ENCODE measurements at regions not wholly inside any gene's neighbourhood (a gene's known extent, or its start where the extent isn't known, plus 50 kb on each side); places are given as distances from the start of the nearest gene placed in this dataset.
A peak's percentile ranks its signal among the peaks of the same experiment; 100 is the strongest.

DNA sequence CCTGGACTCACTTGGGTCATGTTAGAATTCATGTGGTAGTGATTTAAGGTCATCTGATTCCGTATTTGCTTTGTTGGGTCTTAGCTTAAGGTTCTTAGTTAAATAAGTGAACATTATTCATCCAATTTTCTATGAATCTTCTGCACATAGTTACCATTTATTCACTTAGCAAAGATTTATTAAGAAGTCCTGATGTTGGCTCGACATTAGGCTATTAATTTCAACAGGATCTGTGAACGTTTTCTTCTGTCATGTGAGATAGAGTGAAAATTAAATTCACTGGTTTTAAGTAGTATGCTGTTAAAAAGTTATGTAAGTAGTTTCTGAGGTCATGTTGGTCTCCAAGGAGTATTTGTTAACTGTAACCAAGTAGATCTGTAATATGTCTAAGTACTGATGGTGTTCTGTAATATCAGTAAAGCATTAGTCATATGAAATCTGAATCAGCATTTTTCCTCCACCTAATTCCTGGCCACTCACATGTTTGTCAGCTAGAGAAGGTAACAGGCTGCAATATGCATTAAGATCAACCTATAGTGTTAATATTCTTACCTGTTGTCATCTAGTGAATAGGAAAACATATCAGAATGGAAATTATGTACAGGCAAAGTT is 155.6 kb downstream of the PCDH7 start:
- H3K4me3 ChIP-seq (ENCODE audit: insufficient read depth in 1 of 2, low read depth in 1 of 2, low read length in 2 of 2): no peak overlapping the region
- no peak overlapping the region for H4K8ac ChIP-seq (ENCODE audit: low read length)
- H4K91ac ChIP-seq (ENCODE audit: low read length): no peak overlapping the region
- H2BK15ac ChIP-seq (ENCODE audit: low read depth, poor library complexity, severe bottlenecking): no peak overlapping the region
- no peak overlapping the region for H2AK5ac ChIP-seq (ENCODE audit: low read length, severe bottlenecking)
- no peak overlapping the region for H3K4ac ChIP-seq (ENCODE audit: low read depth in 1 of 2, low read length in 2 of 2)
- no peak overlapping the region for H2AFZ ChIP-seq (ENCODE audit: low read depth, low read length)
- H3K27me3 ChIP-seq (ENCODE audit: control insufficient read depth in 1 of 2, insufficient read depth in 1 of 2, low read length in 2 of 2): no peaks in the 10 kb centered on the region
- peak overlapping the region; percentile 46 for H3K9ac ChIP-seq (ENCODE audit: low read length)
- no peak overlapping the region for H2BK120ac ChIP-seq (ENCODE audit: low read depth, low read length)
- H3K4me1 ChIP-seq (ENCODE audit: control insufficient read depth, insufficient read depth, low read depth, low read length): no peaks in the 10 kb centered on the region
- H3K4me2 ChIP-seq (ENCODE audit: low read length, poor library complexity, severe bottlenecking): no peak overlapping the region
- DNase-seq: no peak
- no peak overlapping the region for H2BK5ac ChIP-seq (ENCODE audit: low read depth, low read length, poor library complexity, severe bottlenecking)
- H3K18ac ChIP-seq (ENCODE audit: low read depth in 1 of 2, low read length in 2 of 2): no peak overlapping the region
- H3K79me1 ChIP-seq (replicated peaks; ENCODE audit: low read length, poor library complexity, severe bottlenecking): no peaks in the 10 kb centered on the region
- no peak overlapping the region for H3K14ac ChIP-seq (ENCODE audit: low read length in 2 of 2)
- H3K36me3 ChIP-seq (ENCODE audit: control insufficient read depth in 1 of 2, insufficient read depth in 2 of 2, low read depth in 1 of 2, low read length in 2 of 2): no peaks in the 10 kb centered on the region
- no peak overlapping the region for H3K27ac ChIP-seq (ENCODE audit: low read length, poor library complexity, severe bottlenecking)
- no peak overlapping the region for H3K23ac ChIP-seq (ENCODE audit: low read length in 2 of 2)
- H3K9me3 ChIP-seq (ENCODE audit: control insufficient read depth, low read length): no peaks in the 10 kb centered on the region
- WGBS: 83% methylated on average over 2 of the region's 3 CpGs
- no peak overlapping the region for H2BK12ac ChIP-seq (ENCODE audit: low read length in 2 of 2)

DNA sequence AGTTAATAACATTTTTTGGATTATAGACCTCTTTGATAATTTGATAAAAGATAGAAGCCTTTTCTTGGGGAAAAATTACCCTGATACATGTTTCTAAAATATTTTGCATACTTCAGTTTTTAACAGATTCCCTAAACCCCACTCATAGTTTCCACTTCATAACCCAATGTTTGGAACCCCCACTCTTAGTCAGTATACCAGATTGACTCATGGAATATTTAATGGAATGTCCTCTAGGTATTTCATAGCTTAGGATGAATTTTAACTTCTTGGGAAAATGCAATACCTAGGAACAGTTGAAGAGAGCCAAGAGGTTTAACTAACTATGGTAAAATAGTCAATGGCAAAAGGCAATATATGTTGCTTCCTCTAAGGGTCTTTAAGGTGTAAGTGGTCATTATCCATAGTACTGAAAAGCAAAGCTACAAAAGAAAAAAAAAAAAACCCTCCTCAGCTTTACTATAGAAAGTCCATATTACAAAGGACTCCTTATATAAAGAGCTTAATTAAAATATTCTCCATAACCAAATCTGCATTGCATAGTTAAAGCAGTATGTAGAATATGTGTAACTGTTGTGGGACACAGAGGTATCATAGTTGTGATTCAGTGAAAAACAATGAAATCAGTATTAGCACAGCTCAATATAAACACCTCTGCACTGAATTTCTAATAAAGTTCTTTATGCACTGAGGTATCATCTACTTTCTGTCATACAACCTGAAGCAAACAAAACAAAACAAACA is 159.9 kb downstream of the PCDH7 start:
- Histone ChIP-seq H3K27ac (ENCODE audit: low read length, poor library complexity, severe bottlenecking) (no peak overlapping the region), H2BK120ac (ENCODE audit: low read depth, low read length) (no peak overlapping the region), H3K4me3 (ENCODE audit: insufficient read depth in 1 of 2, low read depth in 1 of 2, low read length in 2 of 2) (no peak overlapping the region), H3K18ac (ENCODE audit: low read depth in 1 of 2, low read length in 2 of 2) (no peak overlapping the region), H3K36me3 (ENCODE audit: control insufficient read depth in 1 of 2, insufficient read depth in 2 of 2, low read depth in 1 of 2, low read length in 2 of 2) (no peaks in the 10 kb centered on the region), H3K27me3 (ENCODE audit: control insufficient read depth in 1 of 2, insufficient read depth in 1 of 2, low read length in 2 of 2) (no peaks in the 10 kb centered on the region), H2AFZ (ENCODE audit: low read depth, low read length) (no peak overlapping the region), H3K9me3 (ENCODE audit: control insufficient read depth, low read length) (no peaks in the 10 kb centered on the region), H3K79me1 (replicated peaks; ENCODE audit: low read length, poor library complexity, severe bottlenecking) (no peaks in the 10 kb centered on the region), H4K91ac (ENCODE audit: low read length) (no peak overlapping the region), H3K4me2 (ENCODE audit: low read length, poor library complexity, severe bottlenecking) (no peak overlapping the region), H2AK5ac (ENCODE audit: low read length, severe bottlenecking) (no peak overlapping the region), H4K8ac (ENCODE audit: low read length) (no peak overlapping the region), H3K4me1 (ENCODE audit: control insufficient read depth, insufficient read depth, low read depth, low read length) (no peaks in the 10 kb centered on the region), H2BK15ac (ENCODE audit: low read depth, poor library complexity, severe bottlenecking) (no peak overlapping the region), H3K23ac (ENCODE audit: low read length in 2 of 2) (no peak overlapping the region), H3K9ac (ENCODE audit: low read length) (no peak overlapping the region), H3K4ac (ENCODE audit: low read depth in 1 of 2, low read length in 2 of 2) (no peak overlapping the region), H2BK5ac (ENCODE audit: low read depth, low read length, poor library complexity, severe bottlenecking) (no peak overlapping the region), H3K14ac (ENCODE audit: low read length in 2 of 2) (no peak overlapping the region), H2BK12ac (ENCODE audit: low read length in 2 of 2) (no peak overlapping the region)
- no peak for DNase-seq

DNA sequence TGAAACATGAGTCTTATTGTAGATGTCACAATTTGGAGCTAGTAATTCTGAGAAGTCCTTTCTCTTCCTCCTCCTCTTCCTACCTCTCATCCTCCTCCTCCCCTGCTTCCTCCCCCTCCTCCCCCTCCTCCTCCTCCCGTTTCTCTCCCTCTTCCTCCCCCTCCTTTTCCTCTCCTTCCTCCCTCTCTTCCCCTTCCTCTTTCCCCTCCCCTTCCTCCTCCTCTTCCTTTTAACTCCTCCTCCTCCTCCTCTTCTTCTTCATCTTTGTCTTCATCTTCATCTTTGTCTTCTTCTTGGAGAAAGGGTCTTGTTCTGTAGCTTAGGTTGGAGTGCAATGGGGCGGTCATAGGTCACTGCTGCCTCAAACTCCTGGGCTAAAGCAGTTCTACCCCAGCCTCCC is 161.8 kb downstream of the PCDH7 start:
- Histone ChIP-seq H3K9ac (ENCODE audit: low read length) (no peak overlapping the region), H2AFZ (ENCODE audit: low read depth, low read length) (peak overlapping the region; percentile 14)

DNA sequence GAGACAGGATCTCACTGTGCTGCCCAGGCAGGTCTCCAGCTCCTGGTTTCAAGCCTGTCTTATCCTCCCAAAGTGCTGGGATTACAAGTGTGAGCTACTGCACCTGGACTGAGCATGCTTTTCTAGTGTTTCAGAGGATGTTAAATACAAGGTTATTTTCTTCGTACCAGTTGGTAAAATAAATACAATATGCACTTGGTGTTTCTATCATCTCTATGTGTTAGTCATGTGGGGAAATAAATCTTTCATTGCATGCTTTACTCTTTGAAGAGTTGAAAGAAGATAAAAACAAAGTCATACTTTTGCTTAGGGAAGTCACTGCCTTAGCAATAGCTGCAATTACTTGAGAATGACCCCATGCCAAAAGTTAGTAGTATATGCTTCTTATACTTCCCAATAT is 162.3 kb downstream of the PCDH7 start:
- Histone ChIP-seq H2AFZ (ENCODE audit: low read depth, low read length) (peak overlapping the region; percentile 14), H3K14ac (ENCODE audit: low read length in 2 of 2) (no peak overlapping the region), H3K4ac (ENCODE audit: low read depth in 1 of 2, low read length in 2 of 2) (peak overlapping the region in 1 of 2 experiments; percentile 49), H3K18ac (ENCODE audit: low read depth in 1 of 2, low read length in 2 of 2) (no peak overlapping the region), H2BK12ac (ENCODE audit: low read length in 2 of 2) (no peak overlapping the region), H3K23ac (ENCODE audit: low read length in 2 of 2) (no peak overlapping the region), H3K79me1 (replicated peaks; ENCODE audit: low read length, poor library complexity, severe bottlenecking) (no peaks in the 10 kb centered on the region), H3K9me3 (ENCODE audit: control insufficient read depth, low read length) (no peaks in the 10 kb centered on the region), H3K4me1 (ENCODE audit: control insufficient read depth, insufficient read depth, low read depth, low read length) (no peaks in the 10 kb centered on the region), H3K27me3 (ENCODE audit: control insufficient read depth in 1 of 2, insufficient read depth in 1 of 2, low read length in 2 of 2) (no peaks in the 10 kb centered on the region), H3K4me3 (ENCODE audit: insufficient read depth in 1 of 2, low read depth in 1 of 2, low read length in 2 of 2) (no peak overlapping the region), H2BK15ac (ENCODE audit: low read depth, poor library complexity, severe bottlenecking) (no peak overlapping the region), H3K4me2 (ENCODE audit: low read length, poor library complexity, severe bottlenecking) (no peak overlapping the region), H2AK5ac (ENCODE audit: low read length, severe bottlenecking) (no peak overlapping the region), H4K91ac (ENCODE audit: low read length) (no peak overlapping the region), H2BK5ac (ENCODE audit: low read depth, low read length, poor library complexity, severe bottlenecking) (no peak overlapping the region), H3K27ac (ENCODE audit: low read length, poor library complexity, severe bottlenecking) (no peak overlapping the region), H3K36me3 (ENCODE audit: control insufficient read depth in 1 of 2, insufficient read depth in 2 of 2, low read depth in 1 of 2, low read length in 2 of 2) (no peaks in the 10 kb centered on the region), H4K8ac (ENCODE audit: low read length) (no peak overlapping the region), H3K9ac (ENCODE audit: low read length) (no peak overlapping the region), H2BK120ac (ENCODE audit: low read depth, low read length) (no peak overlapping the region)
- no peak for DNase-seq
- WGBS: 60% methylated on average over 1 of the region's 1 CpG

More for the DNA sequence above, 161.8 kb downstream of the PCDH7 start:
- Histone ChIP-seq H4K91ac (ENCODE audit: low read length) (no peak overlapping the region), H2BK12ac (ENCODE audit: low read length in 2 of 2) (no peak overlapping the region), H3K27ac (ENCODE audit: low read length, poor library complexity, severe bottlenecking) (no peak overlapping the region), H4K8ac (ENCODE audit: low read length) (no peak overlapping the region), H3K4me1 (ENCODE audit: control insufficient read depth, insufficient read depth, low read depth, low read length) (no peaks in the 10 kb centered on the region), H3K23ac (ENCODE audit: low read length in 2 of 2) (no peak overlapping the region), H3K18ac (ENCODE audit: low read depth in 1 of 2, low read length in 2 of 2) (no peak overlapping the region), H3K4ac (ENCODE audit: low read depth in 1 of 2, low read length in 2 of 2) (peak overlapping the region in 1 of 2 experiments; percentile 49), H3K79me1 (replicated peaks; ENCODE audit: low read length, poor library complexity, severe bottlenecking) (no peaks in the 10 kb centered on the region), H3K4me2 (ENCODE audit: low read length, poor library complexity, severe bottlenecking) (no peak overlapping the region), H2BK5ac (ENCODE audit: low read depth, low read length, poor library complexity, severe bottlenecking) (no peak overlapping the region), H2BK120ac (ENCODE audit: low read depth, low read length) (no peak overlapping the region), H3K14ac (ENCODE audit: low read length in 2 of 2) (no peak overlapping the region), H3K4me3 (ENCODE audit: insufficient read depth in 1 of 2, low read depth in 1 of 2, low read length in 2 of 2) (no peak overlapping the region), H3K27me3 (ENCODE audit: control insufficient read depth in 1 of 2, insufficient read depth in 1 of 2, low read length in 2 of 2) (no peaks in the 10 kb centered on the region), H3K36me3 (ENCODE audit: control insufficient read depth in 1 of 2, insufficient read depth in 2 of 2, low read depth in 1 of 2, low read length in 2 of 2) (no peaks in the 10 kb centered on the region), H2AK5ac (ENCODE audit: low read length, severe bottlenecking) (no peak overlapping the region), H2BK15ac (ENCODE audit: low read depth, poor library complexity, severe bottlenecking) (no peak overlapping the region), H3K9me3 (ENCODE audit: control insufficient read depth, low read length) (no peaks in the 10 kb centered on the region)
- no peak for DNase-seq
- WGBS: 68% methylated on average over 2 of the region's 2 CpGs
